T-cell (primary cell): ENCODE measurements at regions not wholly inside any gene's neighbourhood (a gene's known extent, or its start where the extent isn't known, plus 50 kb on each side); places are given as distances from the start of the nearest gene placed in this dataset.

Experiments used
- ATAC-seq, 4 experiments: fragments of 200-7000 bp in 3 of 4; fragments of 150-1000 bp in 1 of 4; cut with Tn5 transposase; replicated peaks in 1 of 4; 1 replicate in 3 of 4; 2 replicates in 1 of 4; pipeline ENCODE4 v1.10.0; 2021; ENCODE audit warnings: moderate library complexity in 3 of 4, mild to moderate bottlenecking in 2 of 4, moderate number of reproducible peaks in 1 of 4
- CTCF ChIA-PET, 2 donors: fragments of 300-600 bp; sonication (Branson Sonifier 250); formaldehyde crosslinking; loops; one replicate each; lab custom pipeline; 2022; ENCODE audit warnings: antibody characterized with exemption in 2 of 2; lab: Charles Lee
- POLR2A ChIA-PET, 2 donors: fragments of 300-600 bp; sonication (Branson Sonifier 250); formaldehyde crosslinking; loops; one replicate each; lab custom pipeline; 2022; ENCODE audit warnings: antibody characterized with exemption in 2 of 2; lab: Charles Lee
- DNase-seq, 35 experiments: peaks; one replicate each; pipeline versions ENCODE4 v3.0.0 to v3.0.0-alpha.2; 2013 to 2023
- H3K27ac ChIP-seq: one replicate; pipeline ENCODE4 v1.5.1; 2013; ENCODE audit warnings: low read length
- H3K27me3 ChIP-seq, 2 experiments: replicated peaks in 1 of 2; 1 replicate in 1 of 2; 2 replicates in 1 of 2; pipeline versions ENCODE4 v1.6.1 to v1.7.0; 2013; ENCODE audit warnings: low read length in 1 of 2, mixed read lengths in 1 of 2; ENCODE audit not compliant: control insufficient read depth in 2 of 2, insufficient read depth in 2 of 2; ENCODE audit errors: extremely low read depth in 1 of 2
- H3K36me3 ChIP-seq, 2 donors: 1 replicate in 1 of 2; 2 replicates in 1 of 2; pipeline versions ENCODE4 v1.6.1 to v1.7.0; 2013; ENCODE audit warnings: low read length in 1 of 2; ENCODE audit not compliant: control insufficient read depth in 2 of 2, insufficient read depth in 1 of 2; ENCODE audit errors: extremely low read depth in 1 of 2
- H3K4me1 ChIP-seq, 2 experiments: 1 replicate in 1 of 2; 2 replicates in 1 of 2; pipeline versions ENCODE4 v1.6.1 to v1.7.0; 2013; ENCODE audit warnings: low read length in 2 of 2, mixed read lengths in 1 of 2; ENCODE audit not compliant: insufficient read depth in 2 of 2, control insufficient read depth in 1 of 2; ENCODE audit errors: extremely low read depth in 1 of 2
- H3K4me3 ChIP-seq, 2 donors: 1 replicate in 1 of 2; 2 replicates in 1 of 2; pipeline versions ENCODE4 v1.5.1 to v1.7.0; 2013; ENCODE audit warnings: mild to moderate bottlenecking in 2 of 2, low read length in 1 of 2, moderate library complexity in 1 of 2; ENCODE audit not compliant: control insufficient read depth in 1 of 2; ENCODE audit errors: extremely low read depth in 1 of 2
- H3K9me3 ChIP-seq: 2 replicates; pipeline ENCODE4 v1.7.0; 2013
- H3K27ac Mint-ChIP-seq, 2 donors: one replicate each; pipeline ENCODE4 v1.8.0; 2020 to 2021; ENCODE audit warnings: mild to moderate bottlenecking in 2 of 2, mixed read lengths in 2 of 2
- H3K27me3 Mint-ChIP-seq, 2 donors: one replicate each; pipeline ENCODE4 v1.8.0; 2021 to 2022; ENCODE audit warnings: mixed read lengths in 2 of 2
- H3K36me3 Mint-ChIP-seq: one replicate; pipeline ENCODE4 v1.8.0; 2021; ENCODE audit warnings: mixed read lengths
- H3K4me1 Mint-ChIP-seq, 3 donors: one replicate each; pipeline ENCODE4 v1.8.0; 2020 to 2022; ENCODE audit warnings: mixed read lengths in 3 of 3, mild to moderate bottlenecking in 1 of 3
- H3K4me3 Mint-ChIP-seq, 3 donors: one replicate each; pipeline ENCODE4 v1.8.0; 2020 to 2022; ENCODE audit warnings: mild to moderate bottlenecking in 3 of 3, mixed read lengths in 3 of 3, moderate library complexity in 3 of 3
- H3K9me3 Mint-ChIP-seq, 3 donors: one replicate each; pipeline ENCODE4 v1.8.0; 2020 to 2022; ENCODE audit warnings: mixed read lengths in 3 of 3
- WGBS: methylation state at CpG from one replicate; pipeline ENCODE4 v1.1.5; 2013; ENCODE audit warnings: missing lambda C conversion rate; ENCODE audit not compliant: insufficient coverage; 5-methylcytosine and 5-hydroxymethylcytosine counted together

DNA sequence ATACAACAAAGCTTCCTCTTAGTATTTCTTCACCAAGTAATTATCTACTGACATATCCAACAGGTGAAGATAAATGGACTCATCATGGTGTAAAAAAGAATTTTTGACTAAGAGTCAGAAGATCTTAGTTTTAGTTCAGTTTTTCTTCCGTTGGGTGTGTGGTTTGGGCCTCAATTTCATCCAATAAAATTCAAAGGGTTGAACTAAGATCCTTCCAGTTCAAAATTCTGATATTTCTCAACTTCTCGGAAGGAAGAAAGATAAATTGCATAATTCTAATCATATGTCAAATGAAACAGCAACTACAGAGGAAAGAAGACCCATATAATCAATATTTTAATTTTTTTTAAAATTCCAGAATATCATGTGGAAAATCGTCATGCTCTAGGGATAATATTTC is 192.7 kb downstream of the SPRY1 start:
- H3K27me3 ChIP-seq: no peaks in the 10 kb centered on the region
- ChIA-PET CTCF (interaction anchor here in 1 of 2 donors (1.1 kb wide), 1 partner anchor 26 kb away, joined by 6 read pairs; no protein-coding TSS in a partner anchor), POLR2A (no interaction called here)
- Mint-ChIP-seq H3K36me3 (no peaks in the 10 kb centered on the region), H3K4me3 (no peak overlapping the region), H3K27ac (no peak overlapping the region), H3K9me3 (no peaks in the 10 kb centered on the region), H3K4me1 (peaks cover 0 to 6% (median 0%) of the 10 kb centered on the region in 3 donors), H3K27me3 (no peaks in the 10 kb centered on the region)
- no peak for ATAC-seq
- DNase-seq: no peak
- H3K4me3 ChIP-seq: no peak overlapping the region
- H3K9me3 ChIP-seq: no peaks in the 10 kb centered on the region
- no peaks in the 10 kb centered on the region for H3K4me1 ChIP-seq
- WGBS: no CpG with 5 or more reads among the region's 3 CpGs
- no peaks in the 10 kb centered on the region for H3K36me3 ChIP-seq
- H3K27ac ChIP-seq: no peak overlapping the region

DNA sequence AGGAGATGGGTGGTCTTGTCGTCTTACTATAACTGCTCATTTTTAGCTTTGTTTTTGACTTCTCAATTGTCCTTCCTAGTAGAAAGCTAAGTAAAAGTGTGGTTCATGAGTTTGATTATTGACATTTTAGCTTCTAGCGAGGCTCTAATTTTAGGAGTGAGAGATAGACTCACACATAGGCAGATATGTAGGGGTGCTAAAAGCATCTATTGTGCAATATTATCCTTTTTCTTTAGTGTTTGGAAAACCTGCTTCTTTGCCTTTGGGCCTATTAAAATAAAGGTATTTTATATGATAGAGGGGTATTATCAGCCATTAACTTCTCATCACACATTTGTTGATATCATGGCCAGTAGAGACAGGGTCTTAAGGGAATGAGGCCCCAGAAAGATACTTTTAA is 195.3 kb downstream of the SPRY1 start:
- CTCF ChIA-PET: no interaction called here
- ATAC-seq: no peak
- WGBS: no CpG with 5 or more reads among the region's 2 CpGs
- H3K27ac Mint-ChIP-seq: no peak overlapping the region
- H3K4me1 ChIP-seq: no peaks in the 10 kb centered on the region
- H3K36me3 Mint-ChIP-seq: no peaks in the 10 kb centered on the region
- H3K36me3 ChIP-seq: no peaks in the 10 kb centered on the region
- H3K27ac ChIP-seq: no peak overlapping the region
- H3K27me3 ChIP-seq: no peaks in the 10 kb centered on the region
- no peaks in the 10 kb centered on the region for H3K9me3 Mint-ChIP-seq
- H3K27me3 Mint-ChIP-seq: no peaks in the 10 kb centered on the region
- H3K4me3 ChIP-seq: no peak overlapping the region
- POLR2A ChIA-PET: no interaction called here
- no peak for DNase-seq
- H3K4me1 Mint-ChIP-seq: peaks cover 0 to 6% (median 0%) of the 10 kb centered on the region in 3 donors
- no peaks in the 10 kb centered on the region for H3K9me3 ChIP-seq
- H3K4me3 Mint-ChIP-seq: no peak overlapping the region

GRCh38 chr4:123593655-123594054 is 197.1 kb downstream of the SPRY1 start:
- H3K27ac ChIP-seq: no peak overlapping the region
- WGBS: no CpG with 5 or more reads among the region's 3 CpGs
- no peaks in the 10 kb centered on the region for H3K27me3 ChIP-seq
- ATAC-seq (no peak), DNase-seq (no peak)
- H3K4me1 ChIP-seq: peaks cover 0 to 2% of the 10 kb centered on the region in 2 experiments
- ChIA-PET CTCF (no interaction called here), POLR2A (no interaction called here)
- Mint-ChIP-seq H3K27me3 (no peaks in the 10 kb centered on the region), H3K27ac (no peak overlapping the region), H3K4me3 (no peak overlapping the region), H3K36me3 (no peaks in the 10 kb centered on the region), H3K4me1 (peaks cover 0 to 6% (median under 1%) of the 10 kb centered on the region in 3 donors), H3K9me3 (no peaks in the 10 kb centered on the region)
- H3K36me3 ChIP-seq: no peaks in the 10 kb centered on the region
- no peaks in the 10 kb centered on the region for H3K9me3 ChIP-seq
- no peak overlapping the region for H3K4me3 ChIP-seq

DNA sequence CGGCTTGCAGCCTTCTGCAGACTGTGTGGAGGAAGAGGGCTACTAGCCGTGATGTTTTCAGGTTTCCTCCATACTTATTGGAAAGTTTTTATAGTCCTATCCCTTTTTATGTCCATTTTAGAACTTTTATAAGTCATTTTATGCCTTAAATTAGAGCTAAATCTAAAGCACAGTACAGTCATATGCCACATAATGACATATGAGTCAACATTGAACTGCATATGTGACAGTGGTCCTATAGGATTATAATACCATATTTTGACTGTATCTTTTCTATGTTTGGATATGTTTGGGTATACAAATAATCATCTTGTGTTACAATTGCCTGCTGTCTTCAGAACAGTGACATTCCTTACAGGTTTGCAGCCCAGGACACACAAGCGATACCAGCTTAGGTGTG is 200.2 kb downstream of the SPRY1 start:
- no peak for ATAC-seq
- no peaks in the 10 kb centered on the region for H3K27me3 Mint-ChIP-seq
- ChIA-PET POLR2A (no interaction called here), CTCF (no interaction called here)
- no peak overlapping the region for H3K4me3 Mint-ChIP-seq
- no peak overlapping the region for H3K27ac Mint-ChIP-seq
- Histone ChIP-seq H3K4me3 (no peak overlapping the region), H3K36me3 (no peaks in the 10 kb centered on the region), H3K27me3 (no peaks in the 10 kb centered on the region), H3K9me3 (no peaks in the 10 kb centered on the region), H3K27ac (no peak overlapping the region), H3K4me1 (peaks cover 7 to 31% of the 10 kb centered on the region in 2 experiments)
- DNase-seq: no peak
- H3K36me3 Mint-ChIP-seq: no peaks in the 10 kb centered on the region
- WGBS: no CpG with 5 or more reads among the region's 3 CpGs
- H3K9me3 Mint-ChIP-seq: no peaks in the 10 kb centered on the region
- peaks cover 23 to 33% (median 25%) of the 10 kb centered on the region in 3 donors for H3K4me1 Mint-ChIP-seq

DNA sequence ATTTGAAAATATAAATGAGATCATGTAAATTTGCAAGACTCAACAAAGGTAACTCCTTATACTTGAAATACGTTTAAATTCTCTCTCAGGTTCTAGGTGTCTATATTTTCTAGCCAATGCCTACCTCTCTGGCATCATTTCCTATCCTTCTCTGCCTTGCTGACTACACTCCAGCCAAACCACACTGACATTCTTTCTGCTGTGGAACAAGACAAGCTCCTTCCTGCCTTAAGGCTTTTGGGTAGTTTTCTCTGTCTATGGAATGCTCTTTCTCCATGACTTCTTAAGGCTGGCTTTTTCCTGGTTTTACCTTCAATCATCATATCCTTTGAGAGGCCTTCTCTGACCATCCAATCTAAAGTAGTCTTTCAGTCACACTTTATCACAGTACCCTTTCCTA is 201.0 kb downstream of the SPRY1 start:
- Mint-ChIP-seq H3K27ac (peak overlapping the region in 1 of 2 donors; percentile 32), H3K27me3 (no peaks in the 10 kb centered on the region), H3K9me3 (no peaks in the 10 kb centered on the region), H3K36me3 (no peaks in the 10 kb centered on the region), H3K4me1 (peaks cover 25 to 41% (median 25%) of the 10 kb centered on the region in 3 donors), H3K4me3 (no peak overlapping the region)
- H3K4me3 ChIP-seq: no peak overlapping the region
- CTCF ChIA-PET: interaction anchor here in 1 of 2 donors (0.5 kb wide), 1 partner anchor 14 kb away, joined by 3 read pairs; no protein-coding TSS in a partner anchor
- H3K27me3 ChIP-seq: no peaks in the 10 kb centered on the region
- no CpG with 5 or more reads among the region's 1 CpG for WGBS
- DNase-seq: no peak
- POLR2A ChIA-PET: interaction anchor here in 1 of 2 donors (0.7 kb wide), 1 partner anchor 9 kb away, joined by 3 read pairs; no protein-coding TSS in a partner anchor
- peaks cover 7 to 31% of the 10 kb centered on the region in 2 experiments for H3K4me1 ChIP-seq
- H3K36me3 ChIP-seq: no peaks in the 10 kb centered on the region
- H3K27ac ChIP-seq: no peak overlapping the region
- ATAC-seq: no peak
- no peaks in the 10 kb centered on the region for H3K9me3 ChIP-seq

DNA sequence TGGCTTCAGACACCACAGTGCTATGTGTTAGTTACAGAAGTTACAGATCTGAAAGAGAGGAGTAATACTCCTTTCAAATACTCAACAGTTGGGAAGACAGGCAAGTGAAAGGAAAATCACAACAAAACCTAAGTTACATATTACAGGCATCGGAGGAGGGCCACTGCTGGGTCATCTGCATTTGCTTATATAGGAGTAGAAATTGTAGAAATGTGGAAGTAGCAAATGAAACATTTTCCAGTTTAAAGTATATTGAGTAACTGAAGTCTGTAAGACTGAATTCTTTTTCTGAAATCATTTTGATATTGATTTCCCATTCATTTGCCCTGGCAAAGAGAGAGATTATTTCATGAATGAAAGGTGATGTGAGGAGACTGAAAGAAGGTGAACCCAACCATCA is 201.7 kb downstream of the SPRY1 start:
- no peaks in the 10 kb centered on the region for H3K36me3 Mint-ChIP-seq
- no CpG with 5 or more reads among the region's 1 CpG for WGBS
- peaks cover 27 to 47% (median 32%) of the 10 kb centered on the region in 3 donors for H3K4me1 Mint-ChIP-seq
- Histone ChIP-seq H3K9me3 (no peaks in the 10 kb centered on the region), H3K27me3 (no peaks in the 10 kb centered on the region), H3K4me1 (peaks cover 13 to 33% of the 10 kb centered on the region in 2 experiments), H3K36me3 (no peaks in the 10 kb centered on the region), H3K27ac (no peak overlapping the region), H3K4me3 (no peak overlapping the region)
- CTCF ChIA-PET: no interaction called here
- no peak overlapping the region for H3K4me3 Mint-ChIP-seq
- no peak overlapping the region for H3K27ac Mint-ChIP-seq
- POLR2A ChIA-PET: no interaction called here
- H3K27me3 Mint-ChIP-seq: no peaks in the 10 kb centered on the region
- no peaks in the 10 kb centered on the region for H3K9me3 Mint-ChIP-seq
- DNase-seq (no peak), ATAC-seq (no peak)
